ENCODE measurements at regions not wholly inside any gene's neighbourhood (a gene's known extent, or its start where the extent isn't known, plus 50 kb on each side); places are given as distances from the start of the nearest gene placed in this dataset.

- H3K4me3 Mint-ChIP-seq (ENCODE audit: unreplicated experiment): no peak overlapping the region
- ChIA-PET POLR2A (no interaction called here), CTCF (interaction anchor here (0.6 kb wide), 2 partner anchors 24 to 773 kb away, joined by 3 read pairs; no protein-coding TSS in a partner anchor)
- DNase-seq (ENCODE audit: unreplicated experiment): no peak
- no peak overlapping the region for H3K27ac Mint-ChIP-seq (ENCODE audit: low read depth, unreplicated experiment)
- H3K4me1 Mint-ChIP-seq (ENCODE audit: insufficient read depth, unreplicated experiment): no peaks in the 10 kb centered on the region
- no peak for TF ChIP-seq CTCF (IDR thresholded peaks at IDR 0.05; ENCODE audit: unreplicated experiment)
- H3K27me3 Mint-ChIP-seq (ENCODE audit: insufficient read depth, unreplicated experiment): no peaks in the 10 kb centered on the region
- no TSS peak for BruUV-seq (replicated peaks)
- H3K9me3 Mint-ChIP-seq (ENCODE audit: unreplicated experiment): peaks cover 8% of the 10 kb centered on the region
- intact Hi-C loops (cut with micrococcal nuclease): no loop called here
- H3K36me3 Mint-ChIP-seq (ENCODE audit: insufficient read depth, unreplicated experiment): peaks cover 2% of the 10 kb centered on the region
Measured at GRCh38 chr16:59510008-59510424, 775.9 kb upstream of the GOT2 start.

GRCh38 chr16:59500601-59501000 is 766.5 kb upstream of the GOT2 start:
- Mint-ChIP-seq H3K36me3 (ENCODE audit: insufficient read depth, unreplicated experiment) (peaks cover 4% of the 10 kb centered on the region), H3K27me3 (ENCODE audit: insufficient read depth, unreplicated experiment) (no peaks in the 10 kb centered on the region), H3K9me3 (ENCODE audit: unreplicated experiment) (no peaks in the 10 kb centered on the region), H3K4me1 (ENCODE audit: insufficient read depth, unreplicated experiment) (no peaks in the 10 kb centered on the region), H3K27ac (ENCODE audit: low read depth, unreplicated experiment) (no peak overlapping the region), H3K4me3 (ENCODE audit: unreplicated experiment) (no peak overlapping the region)
- intact Hi-C loops (cut with micrococcal nuclease): no loop called here
- TF ChIP-seq CTCF (IDR thresholded peaks at IDR 0.05; ENCODE audit: unreplicated experiment): no peak
- no TSS peak for BruUV-seq (replicated peaks)
- DNase-seq (ENCODE audit: unreplicated experiment): no peak
- ChIA-PET CTCF (interaction anchor here (0.6 kb wide), 2 partner anchors 249 to 343 kb away, joined by 3 read pairs; no protein-coding TSS in a partner anchor), POLR2A (no interaction called here)

- no peaks in the 10 kb centered on the region for H3K9me3 Mint-ChIP-seq (ENCODE audit: unreplicated experiment)
- ChIA-PET POLR2A (no interaction called here), CTCF (interaction anchor here (0.7 kb wide), 1 partner anchor 76 kb away, joined by 3 read pairs; no protein-coding TSS in a partner anchor)
- no peaks in the 10 kb centered on the region for H3K27me3 Mint-ChIP-seq (ENCODE audit: insufficient read depth, unreplicated experiment)
- H3K27ac Mint-ChIP-seq (ENCODE audit: low read depth, unreplicated experiment): no peak overlapping the region
- no peak overlapping the region for H3K4me3 Mint-ChIP-seq (ENCODE audit: unreplicated experiment)
- DNase-seq (ENCODE audit: unreplicated experiment): no peak
- no peaks in the 10 kb centered on the region for H3K4me1 Mint-ChIP-seq (ENCODE audit: insufficient read depth, unreplicated experiment)
- H3K36me3 Mint-ChIP-seq (ENCODE audit: insufficient read depth, unreplicated experiment): no peaks in the 10 kb centered on the region
- no TSS peak for BruUV-seq (replicated peaks)
- intact Hi-C loops (cut with micrococcal nuclease): no loop called here
- TF ChIP-seq CTCF (IDR thresholded peaks at IDR 0.05; ENCODE audit: unreplicated experiment): no peak
Measured at GRCh38 chr16:59487067-59487466, 753.0 kb upstream of the GOT2 start.

GRCh38 chr16:59484833-59485516 is 750.9 kb upstream of the GOT2 start:
- CTCF ChIA-PET: interaction anchor here (0.6 kb wide), 1 partner anchor 87 kb away, joined by 3 read pairs; no protein-coding TSS in a partner anchor
- no peak for TF ChIP-seq CTCF (IDR thresholded peaks at IDR 0.05; ENCODE audit: unreplicated experiment)
- no peak overlapping the region for H3K27ac Mint-ChIP-seq (ENCODE audit: low read depth, unreplicated experiment)
- no peaks in the 10 kb centered on the region for H3K4me1 Mint-ChIP-seq (ENCODE audit: insufficient read depth, unreplicated experiment)
- no peak for DNase-seq (ENCODE audit: unreplicated experiment)
- H3K27me3 Mint-ChIP-seq (ENCODE audit: insufficient read depth, unreplicated experiment): no peaks in the 10 kb centered on the region
- no peak overlapping the region for H3K4me3 Mint-ChIP-seq (ENCODE audit: unreplicated experiment)
- intact Hi-C loops (cut with micrococcal nuclease): no loop called here
- no peaks in the 10 kb centered on the region for H3K36me3 Mint-ChIP-seq (ENCODE audit: insufficient read depth, unreplicated experiment)
- H3K9me3 Mint-ChIP-seq (ENCODE audit: unreplicated experiment): no peaks in the 10 kb centered on the region
- no TSS peak for BruUV-seq (replicated peaks)
- POLR2A ChIA-PET: interaction anchor here (0.7 kb wide), 1 partner anchor 531 kb away, joined by 3 read pairs; no protein-coding TSS in a partner anchor
